Hepatic stellate cell (primary cell): ENCODE measurements at regions not wholly inside any gene's neighbourhood (a gene's known extent, or its start where the extent isn't known, plus 50 kb on each side); places are given as distances from the start of the nearest gene placed in this dataset.

Experiments used
- DNase-seq: peaks from one replicate; pipeline ENCODE4 v3.0.0; 2011; ENCODE audit warnings: low spot score

DNA sequence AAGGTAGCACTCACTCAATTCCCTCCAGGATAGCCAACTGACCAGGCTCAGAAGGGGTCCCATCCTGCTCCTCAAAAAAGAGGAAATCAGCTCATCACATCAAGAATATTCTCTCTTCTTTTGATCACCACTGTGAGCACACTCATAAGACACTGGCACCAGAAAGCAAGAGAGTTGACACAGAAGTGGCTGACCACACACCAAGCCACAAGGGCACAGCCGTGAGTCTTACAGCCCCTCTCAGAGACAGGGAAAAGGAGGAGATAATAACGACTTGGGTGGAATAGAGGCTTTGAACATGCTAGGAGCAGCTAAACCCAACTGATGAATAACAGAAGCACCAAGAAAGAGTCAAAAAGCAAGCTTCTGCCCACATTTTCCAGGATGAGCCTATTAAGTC lies 249.1 kb upstream of the PREP start:
- DNase-seq = no peak

GRCh38 chr6:105650347-105650746 lies 247.5 kb upstream of the PREP start:
- no peak for DNase-seq

DNA sequence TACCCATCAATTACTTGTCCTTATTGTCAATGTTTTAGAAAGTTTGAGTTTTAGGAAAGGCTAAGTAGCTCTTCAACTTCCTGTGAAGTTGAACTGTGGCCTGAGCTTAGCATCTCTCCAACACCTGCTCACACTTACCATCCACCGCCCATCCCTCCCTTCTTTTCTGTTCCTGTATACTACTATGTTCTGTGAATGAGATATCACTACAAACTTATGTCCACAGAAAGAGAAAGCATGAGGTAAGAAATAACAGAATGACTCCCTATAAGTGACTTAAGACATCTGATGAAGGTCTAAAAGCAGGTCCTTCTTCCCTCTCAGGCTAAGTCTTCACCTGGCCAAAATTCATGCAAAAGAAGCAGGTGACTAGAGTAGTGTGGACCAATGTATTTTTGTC lies 246.3 kb upstream of the PREP start:
- DNase-seq = no peak

DNA sequence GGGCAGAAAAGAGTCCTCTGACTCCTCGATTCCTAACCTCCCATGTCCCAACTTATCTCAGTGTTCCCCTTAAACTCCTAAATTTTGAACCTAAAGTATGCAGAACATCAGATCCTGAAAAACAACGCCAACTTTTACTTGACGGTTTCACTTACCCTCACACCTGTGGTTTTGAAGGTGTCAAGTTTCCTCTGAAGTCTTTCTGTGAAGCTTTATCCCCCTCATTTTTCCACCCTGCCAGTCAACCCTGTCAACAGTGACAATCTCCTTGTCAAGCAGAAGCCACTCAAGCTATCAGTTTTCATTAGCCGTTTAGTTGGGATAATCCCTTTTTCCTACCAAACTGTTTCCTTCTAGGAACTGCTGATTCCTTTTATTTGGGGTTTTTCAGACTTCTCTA lies 245.4 kb upstream of the PREP start:
- DNase-seq = no peak

DNA sequence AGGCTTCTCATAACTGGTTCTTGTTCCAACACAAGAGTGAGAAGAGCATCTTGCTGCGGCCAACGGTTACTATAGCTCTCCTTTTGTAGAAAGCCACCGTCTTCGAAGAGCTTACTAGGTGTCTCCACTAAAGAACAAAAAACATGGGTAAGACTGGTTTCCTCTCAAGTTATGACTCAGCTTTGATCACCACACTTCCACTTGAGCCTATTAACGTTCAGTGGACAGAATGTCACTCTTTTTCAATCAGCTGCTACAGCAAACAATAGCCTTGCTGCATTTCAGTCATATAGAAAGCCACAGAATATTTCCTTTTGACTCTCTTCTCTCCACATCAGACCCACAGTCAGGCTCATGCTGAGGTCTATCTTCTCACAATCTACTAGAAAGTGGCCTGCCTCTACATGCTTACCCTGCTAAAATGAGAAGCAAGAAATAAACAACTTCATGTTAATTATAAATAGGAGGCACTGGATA lies 243.5 kb upstream of the PREP start:
- DNase-seq = no peak

DNA sequence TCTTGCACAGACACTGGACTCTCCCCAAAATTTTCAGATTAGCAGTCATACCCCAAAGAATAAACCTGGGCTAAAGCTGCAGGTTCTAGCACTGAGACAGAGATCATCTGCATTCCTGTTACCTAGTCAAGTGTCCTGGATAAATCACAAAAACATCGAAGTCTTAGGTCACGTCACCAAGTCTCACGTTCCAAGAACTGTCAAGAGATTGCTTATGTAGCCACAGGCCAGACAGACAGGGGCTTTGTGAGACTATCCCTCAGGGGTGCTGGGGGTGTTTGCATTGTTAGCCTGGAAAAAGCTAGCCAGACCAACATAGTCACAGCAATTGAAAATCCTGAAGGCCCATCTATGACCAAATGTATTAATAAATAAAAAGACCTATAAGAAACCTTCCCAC lies 243.1 kb upstream of the PREP start:
- DNase-seq = no peak

- DNase-seq = no peak
Observed at GRCh38 chr6:105645156-105645555, 242.3 kb upstream of the PREP start.

GRCh38 chr6:105644691-105645090 lies 241.8 kb upstream of the PREP start:
- no peak for DNase-seq

- no peak for DNase-seq
Observed at GRCh38 chr6:105644073-105644489, 241.2 kb upstream of the PREP start.

DNA sequence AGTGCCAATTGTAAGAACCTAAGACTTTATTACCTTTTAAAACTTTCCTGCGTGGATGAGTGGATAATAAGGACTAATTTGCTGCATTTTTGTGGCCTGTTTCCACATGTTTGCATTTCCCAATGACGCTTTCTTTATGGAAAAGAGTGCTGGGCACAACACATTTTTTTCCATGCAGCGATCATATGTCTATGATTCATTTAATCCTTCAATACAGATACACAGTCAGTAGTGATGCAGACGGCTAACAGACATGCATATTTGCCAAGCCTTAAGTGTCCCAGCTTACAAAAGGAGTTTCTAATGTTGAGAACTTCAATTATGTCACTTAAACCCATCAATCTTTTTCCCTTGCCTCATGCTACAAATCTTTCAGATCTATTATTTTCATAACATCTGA lies 239.8 kb upstream of the PREP start:
- no peak for DNase-seq

GRCh38 chr6:105641504-105641903 lies 238.6 kb upstream of the PREP start:
- no peak for DNase-seq

DNA sequence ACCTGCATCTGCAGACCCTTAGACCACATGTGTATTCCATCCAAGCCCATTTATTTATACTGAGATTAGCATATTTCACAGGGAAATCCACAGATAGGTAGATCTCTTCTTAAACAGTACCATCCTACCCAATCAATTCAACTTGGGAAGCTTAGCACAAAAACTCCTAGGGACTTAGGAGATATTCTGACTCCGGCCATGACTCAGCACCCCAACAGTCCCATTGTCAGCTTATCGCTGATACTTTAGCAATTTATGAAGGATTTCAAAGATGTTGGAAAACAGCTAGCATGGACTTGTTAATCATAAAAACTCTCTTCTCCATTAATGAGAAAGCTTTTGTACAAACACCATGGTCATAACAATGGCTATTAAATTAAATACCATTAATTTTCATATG lies 236.2 kb upstream of the PREP start:
- DNase-seq = no peak

DNA sequence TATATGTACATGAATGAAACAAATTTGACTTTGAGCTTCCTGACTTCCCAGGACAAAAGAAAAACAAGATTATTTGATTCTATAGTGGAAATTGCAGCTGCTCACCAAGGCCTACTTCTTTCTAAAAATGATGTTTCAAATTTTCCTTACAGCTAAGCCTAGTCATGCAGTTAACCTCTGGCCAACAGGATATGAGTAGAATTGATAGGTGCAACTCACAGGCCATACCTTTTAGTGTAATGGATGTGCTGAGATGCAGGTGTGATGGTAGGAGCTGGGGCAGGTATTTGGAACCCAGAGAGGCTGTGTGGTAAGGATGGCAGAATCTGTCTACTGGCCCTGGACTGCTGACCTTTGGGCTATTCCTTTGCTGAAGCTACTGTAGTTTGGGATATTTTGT lies 230.9 kb upstream of the PREP start:
- no peak for DNase-seq

DNA sequence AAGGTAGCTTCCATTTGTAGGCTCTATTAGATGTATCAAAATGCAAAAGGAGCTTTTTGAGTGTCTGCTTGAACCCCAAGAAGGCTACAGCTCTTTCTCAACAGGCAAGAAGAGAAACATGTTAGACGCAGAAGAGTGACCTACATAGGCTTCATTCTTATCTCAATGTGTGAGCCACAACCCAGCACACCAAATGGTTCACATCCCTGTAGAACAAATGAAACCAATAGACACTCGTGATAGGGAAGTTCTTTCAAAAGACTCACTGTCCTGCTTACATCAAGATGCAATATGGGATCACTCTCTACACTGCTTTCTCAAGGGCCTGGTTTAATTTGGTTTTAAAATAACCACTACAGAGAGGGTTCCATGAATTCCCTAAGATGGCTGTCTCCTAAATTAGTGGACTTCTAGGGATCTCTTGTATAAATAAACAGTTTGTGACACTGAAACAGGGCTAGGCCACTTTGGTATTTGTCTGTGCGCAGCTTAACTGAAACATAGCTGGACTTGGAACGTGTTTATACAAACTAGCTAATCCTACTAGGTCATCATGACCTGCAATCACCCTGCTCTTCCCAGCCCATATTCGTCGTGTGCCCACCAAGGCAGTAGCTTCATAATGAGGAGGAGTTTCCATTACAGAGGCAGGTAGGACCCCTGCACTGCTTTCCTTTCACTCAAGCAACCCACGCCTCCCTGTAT lies 225.4 kb upstream of the PREP start:
- DNase-seq = no peak

DNA sequence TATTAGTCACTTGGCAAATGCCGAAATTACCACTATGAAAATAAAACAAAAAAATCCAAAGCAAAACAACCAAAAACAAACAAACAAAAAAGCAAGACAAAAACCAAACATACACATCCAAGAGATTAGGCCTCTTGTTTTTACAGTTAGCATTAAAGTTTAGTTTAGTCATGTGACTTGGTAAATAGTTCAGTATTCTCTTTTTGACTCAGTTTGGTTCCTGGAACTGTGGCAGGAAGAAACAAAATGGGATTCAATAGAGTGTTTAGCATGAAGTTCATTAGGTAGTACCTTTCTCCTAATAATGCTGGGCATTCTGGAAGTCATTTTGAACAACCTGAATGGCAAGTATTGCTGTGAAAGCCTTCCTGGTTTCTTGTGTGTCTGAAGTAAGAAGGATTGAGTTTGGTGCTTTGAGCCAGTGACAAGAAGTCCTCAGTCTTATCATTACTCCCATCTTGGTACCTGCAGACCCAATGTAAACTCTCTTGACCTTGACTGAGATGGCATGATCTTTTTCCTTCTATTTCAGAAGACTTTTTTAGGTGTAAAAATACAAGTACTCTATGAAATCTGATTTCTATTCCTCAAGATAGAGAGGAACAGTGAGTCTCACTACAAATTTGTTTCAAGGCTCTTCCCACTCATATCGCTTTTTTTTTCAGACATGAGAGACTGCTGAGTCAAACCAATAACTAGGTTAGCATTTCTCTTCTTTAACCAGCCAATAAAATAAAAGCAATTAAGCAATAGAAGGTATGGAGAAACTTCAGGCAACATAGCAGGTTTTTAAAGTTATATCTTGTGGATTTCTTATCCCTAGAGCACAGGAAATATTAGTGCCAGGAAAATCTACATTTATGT lies 223.6 kb upstream of the PREP start:
- DNase-seq = no peak

DNA sequence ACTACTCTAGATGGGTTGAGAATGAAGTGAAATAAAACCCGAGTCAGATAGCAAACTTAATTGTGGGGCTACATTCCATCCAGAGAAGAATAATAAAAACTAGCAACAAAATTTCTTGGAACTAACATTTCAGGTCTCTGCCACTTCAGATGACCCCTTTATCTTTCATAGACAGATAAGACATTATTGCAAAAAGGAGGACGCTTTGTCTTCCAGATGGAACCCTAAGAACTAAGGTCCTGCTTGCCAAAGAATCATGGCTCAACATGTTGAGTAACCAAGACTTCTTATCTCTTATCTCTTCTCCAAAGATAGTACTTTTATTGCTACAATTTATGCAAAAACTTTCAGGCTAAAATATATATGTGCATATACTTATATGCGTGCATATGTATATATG lies 221.1 kb upstream of the PREP start:
- no peak for DNase-seq

- DNase-seq = no peak
Observed at GRCh38 chr6:105622226-105622625, 219.3 kb upstream of the PREP start.

DNA sequence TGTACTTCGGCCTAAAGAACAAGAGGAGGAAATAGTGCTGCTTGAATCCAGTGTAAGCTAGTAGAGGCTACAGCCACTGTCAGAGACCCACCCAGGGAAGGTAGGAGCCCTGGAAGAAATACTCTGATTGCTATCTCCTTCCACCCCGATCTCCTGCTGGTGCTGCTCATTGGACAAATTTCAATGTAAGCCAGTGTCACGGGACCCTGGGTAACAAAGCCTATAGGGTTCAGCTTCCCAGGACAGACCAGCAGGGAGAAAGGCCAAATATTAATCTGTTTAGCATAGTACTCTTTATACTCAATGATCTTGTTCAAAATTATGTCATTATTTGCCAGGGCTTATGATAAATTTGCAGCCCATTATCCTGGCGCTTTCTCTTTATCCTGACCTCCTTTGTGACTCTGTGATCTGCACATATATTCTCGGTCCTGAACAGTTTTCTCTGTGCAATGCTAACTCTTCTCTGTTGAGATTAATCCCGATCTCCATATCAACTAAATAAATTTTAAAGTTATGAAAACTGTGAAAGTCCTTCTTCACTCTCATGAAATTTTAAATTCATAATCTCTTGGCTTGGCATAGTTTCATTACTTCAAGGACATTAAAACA lies 218.8 kb upstream of the PREP start:
- DNase-seq = no peak

GRCh38 chr6:105620878-105621277 lies 218.0 kb upstream of the PREP start:
- DNase-seq = no peak

- no peak for DNase-seq
Observed at GRCh38 chr6:105619971-105620741, 217.3 kb upstream of the PREP start.

GRCh38 chr6:105618247-105618646 lies 215.4 kb upstream of the PREP start:
- no peak for DNase-seq

- DNase-seq = no peak
Observed at GRCh38 chr6:105616521-105616920, 213.6 kb upstream of the PREP start.
